ENCODE measurements at regions not wholly inside any gene's neighbourhood (a gene's known extent, or its start where the extent isn't known, plus 50 kb on each side); places are given as distances from the start of the nearest gene placed in this dataset.

DNA sequence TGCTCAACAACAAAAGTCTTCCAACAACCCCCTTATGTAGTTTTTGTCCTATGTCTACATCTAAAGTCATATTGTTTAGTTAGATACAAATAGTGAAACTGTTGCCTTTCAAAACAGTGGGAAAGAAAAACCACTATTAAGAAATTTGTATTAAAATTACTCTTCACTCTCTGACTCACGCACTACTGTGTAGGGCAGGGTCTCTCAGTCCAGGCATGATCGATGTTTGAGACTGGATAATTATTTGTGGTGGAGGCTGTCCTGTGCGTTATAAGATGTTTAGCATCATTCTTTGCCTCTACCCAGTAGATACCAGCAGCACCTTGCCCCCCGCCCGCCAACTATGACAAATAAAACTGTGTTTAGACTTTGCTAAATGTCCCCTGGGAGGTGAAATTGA, 369.4 kb upstream of the ZEB2 start:
- TF ChIP-seq, protein P1, sequence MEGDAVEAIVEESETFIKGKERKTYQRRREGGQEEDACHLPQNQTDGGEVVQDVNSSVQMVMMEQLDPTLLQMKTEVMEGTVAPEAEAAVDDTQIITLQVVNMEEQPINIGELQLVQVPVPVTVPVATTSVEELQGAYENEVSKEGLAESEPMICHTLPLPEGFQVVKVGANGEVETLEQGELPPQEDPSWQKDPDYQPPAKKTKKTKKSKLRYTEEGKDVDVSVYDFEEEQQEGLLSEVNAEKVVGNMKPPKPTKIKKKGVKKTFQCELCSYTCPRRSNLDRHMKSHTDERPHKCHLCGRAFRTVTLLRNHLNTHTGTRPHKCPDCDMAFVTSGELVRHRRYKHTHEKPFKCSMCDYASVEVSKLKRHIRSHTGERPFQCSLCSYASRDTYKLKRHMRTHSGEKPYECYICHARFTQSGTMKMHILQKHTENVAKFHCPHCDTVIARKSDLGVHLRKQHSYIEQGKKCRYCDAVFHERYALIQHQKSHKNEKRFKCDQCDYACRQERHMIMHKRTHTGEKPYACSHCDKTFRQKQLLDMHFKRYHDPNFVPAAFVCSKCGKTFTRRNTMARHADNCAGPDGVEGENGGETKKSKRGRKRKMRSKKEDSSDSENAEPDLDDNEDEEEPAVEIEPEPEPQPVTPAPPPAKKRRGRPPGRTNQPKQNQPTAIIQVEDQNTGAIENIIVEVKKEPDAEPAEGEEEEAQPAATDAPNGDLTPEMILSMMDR (IDR thresholded peaks at IDR 0.05), result no peak
- no peak for TF ChIP-seq POLR2A (IDR thresholded peaks at IDR 0.05)

Measured in testis (tissue), 2 donors.